GM23338 (cell line): ENCODE measurements at regions not wholly inside any gene's neighbourhood (a gene's known extent, or its start where the extent isn't known, plus 50 kb on each side); places are given as distances from the start of the nearest gene placed in this dataset.

Experiments used
- ATAC-seq: fragments of 200-7000 bp; cut with Tn5 transposase; 3 replicates; pipeline ENCODE4 v1.9.1; 2020
- DNase-seq: peaks from one replicate; pipeline ENCODE4 v3.0.0-alpha.2; 2015; ENCODE audit warnings: low spot score
- H2AFZ ChIP-seq: fragments of 200-600 bp; sonication (generic); 2 replicates; pipeline ENCODE4 v1.8.0; 2016; ENCODE audit warnings: antibody characterized with exemption, mild to moderate bottlenecking, moderate library complexity
- H3F3A ChIP-seq: fragments of 200-600 bp; sonication (generic); replicated peaks from 2 replicates; pipeline ENCODE4 v1.8.0; 2017; ENCODE audit warnings: antibody characterized with exemption, mixed run types, low read depth
- H3K27ac ChIP-seq: fragments of 200-600 bp; sonication (generic); 2 replicates; pipeline ENCODE4 v1.6.1; 2016; ENCODE audit warnings: low read depth
- H3K27me3 ChIP-seq: fragments of 200-600 bp; sonication (generic); 2 replicates; pipeline ENCODE4 v1.8.0; 2016; ENCODE audit warnings: mild to moderate bottlenecking, mixed run types, moderate library complexity; ENCODE audit not compliant: insufficient read depth
- H3K36me3 ChIP-seq: fragments of 200-600 bp; sonication (generic); 2 replicates; pipeline ENCODE4 v1.8.0; 2016; ENCODE audit warnings: mild to moderate bottlenecking; ENCODE audit not compliant: insufficient read depth
- H3K4me1 ChIP-seq: fragments of 200-600 bp; sonication (generic); 2 replicates; pipeline ENCODE4 v1.8.0; 2016; ENCODE audit warnings: mild to moderate bottlenecking, moderate library complexity; ENCODE audit not compliant: insufficient read depth
- H3K4me2 ChIP-seq: fragments of 200-600 bp; sonication (generic); 2 replicates; pipeline ENCODE4 v1.7.1; 2017; ENCODE audit warnings: mixed run types
- H3K4me3 ChIP-seq: fragments of 200-600 bp; sonication (generic); 2 replicates; pipeline ENCODE4 v1.6.1; 2016; ENCODE audit warnings: mixed run types
- H3K79me2 ChIP-seq: fragments of 200-600 bp; sonication (generic); replicated peaks from 2 replicates; pipeline ENCODE4 v1.8.0; 2017; ENCODE audit warnings: mild to moderate bottlenecking; ENCODE audit not compliant: insufficient read depth
- H3K9me2 ChIP-seq: fragments of 200-600 bp; sonication (generic); 2 replicates; pipeline ENCODE4 v1.8.0; 2017; ENCODE audit not compliant: insufficient read depth
- H4K20me1 ChIP-seq: fragments of 200-600 bp; sonication (generic); replicated peaks from 2 replicates; pipeline ENCODE4 v1.8.0; 2017; ENCODE audit warnings: mild to moderate bottlenecking; ENCODE audit not compliant: insufficient read depth
- H3K27ac Mint-ChIP-seq: 2 replicates; pipeline ENCODE4 v1.8.0; 2020; ENCODE audit warnings: inconsistent platforms, mild to moderate bottlenecking, moderate library complexity, mixed read lengths
- H3K27me3 Mint-ChIP-seq: 3 replicates; pipeline ENCODE4 v1.8.0; 2022; ENCODE audit warnings: low read depth, mild to moderate bottlenecking, moderate library complexity, mixed read lengths, inconsistent platforms; ENCODE audit not compliant: insufficient read depth, poor library complexity
- H3K36me3 Mint-ChIP-seq: 3 replicates; pipeline ENCODE4 v1.8.0; 2021; ENCODE audit warnings: low read depth, mild to moderate bottlenecking, inconsistent platforms, moderate library complexity, mixed read lengths
- H3K4me1 Mint-ChIP-seq: 3 replicates; pipeline ENCODE4 v1.8.0; 2020; ENCODE audit warnings: mild to moderate bottlenecking, inconsistent platforms, mixed read lengths
- H3K4me3 Mint-ChIP-seq: 3 replicates; pipeline ENCODE4 v1.8.0; 2021; ENCODE audit warnings: moderate library complexity, mild to moderate bottlenecking, inconsistent platforms, mixed read lengths
- H3K9me3 Mint-ChIP-seq: 3 replicates; pipeline ENCODE4 v1.8.0; 2020; ENCODE audit warnings: moderate library complexity, mild to moderate bottlenecking, inconsistent platforms, mixed read lengths
- CREB1 ChIP-seq: fragments of 250-450 bp; sonication (Bioruptor Pico); IDR thresholded peaks from 2 replicates; pipeline ENCODE4 v1.5.0; 2020; ENCODE audit warnings: low read depth, mild to moderate bottlenecking, moderate library complexity
- CTCF ChIP-seq, 2 experiments: fragments of 200-600 bp in 1 of 2; sonication (generic) in 1 of 2; conservative IDR thresholded peaks; 2 replicates each; pipeline versions ENCODE4 v1.5.1 to v1.6.1; 2016 to 2017; ENCODE audit warnings: antibody characterized with exemption in 2 of 2, low read depth in 2 of 2, mild to moderate bottlenecking in 2 of 2, moderate library complexity in 1 of 2
- JUNB ChIP-seq: IDR thresholded peaks from one replicate; pipeline ENCODE4 v1.6.1; 2016; ENCODE audit warnings: antibody characterized with exemption; ENCODE audit not compliant: unreplicated experiment
- POLR2AphosphoS5 ChIP-seq: IDR thresholded peaks from 2 replicates; pipeline ENCODE4 v1.6.1; 2016; ENCODE audit warnings: antibody characterized with exemption, low read depth
- REST ChIP-seq: IDR thresholded peaks from one replicate; pipeline ENCODE4 v1.6.1; 2018; ENCODE audit warnings: antibody characterized with exemption; ENCODE audit not compliant: unreplicated experiment
- ZNF114 ChIP-seq: fragments of 250-450 bp; sonication (Bioruptor Pico); IDR thresholded peaks from 2 replicates; pipeline ENCODE4 v1.5.0; 2020; ENCODE audit warnings: mild to moderate bottlenecking, moderate library complexity
- ZNF462 ChIP-seq: fragments of 250-450 bp; sonication (Bioruptor Pico); IDR thresholded peaks from 2 replicates; pipeline ENCODE4 v1.5.0; 2020; ENCODE audit warnings: mild to moderate bottlenecking, moderate library complexity

GRCh38 chr1:232476538-232476950 lies 153.4 kb downstream of the SIPA1L2 start (continued):
- TF ChIP-seq ZNF462 (CRISPR knock-in tag) (no peak), JUNB (no peak), POLR2AphosphoS5 (no peak)

GRCh38 chr1:232474826-232475225 lies 155.1 kb downstream of the SIPA1L2 start:
- H3K27ac Mint-ChIP-seq, result no peak overlapping the region
- DNase-seq (no peak), ATAC-seq (no peak)
- no peak overlapping the region for H3K4me3 ChIP-seq
- H3K27me3 ChIP-seq, result peaks cover 8% of the 10 kb centered on the region; the same call in 1 of the 2 replicates
- no peak overlapping the region for H3K27ac ChIP-seq
- no peaks in the 10 kb centered on the region for H3K9me2 ChIP-seq
- no peaks in the 10 kb centered on the region for H3K36me3 Mint-ChIP-seq
- H3K4me2 ChIP-seq, result no peak overlapping the region
- no peak overlapping the region for H2AFZ ChIP-seq
- no peaks in the 10 kb centered on the region for H3K36me3 ChIP-seq
- H3F3A ChIP-seq, result no peaks in the 10 kb centered on the region
- no peaks in the 10 kb centered on the region for H3K27me3 Mint-ChIP-seq
- H3K4me3 Mint-ChIP-seq, result no peak overlapping the region
- peaks cover 40% of the 10 kb centered on the region for H3K4me1 Mint-ChIP-seq
- no peaks in the 10 kb centered on the region for H3K79me2 ChIP-seq
- no peaks in the 10 kb centered on the region for H4K20me1 ChIP-seq
- peaks cover 30% of the 10 kb centered on the region for H3K4me1 ChIP-seq
- H3K9me3 Mint-ChIP-seq, result no peaks in the 10 kb centered on the region
- no peak for TF ChIP-seq POLR2AphosphoS5
- TF ChIP-seq REST, result no peak
- TF ChIP-seq CREB1 (CRISPR knock-in tag), result no peak
- TF ChIP-seq JUNB, result no peak
- no peak for TF ChIP-seq CTCF (conservative IDR thresholded peaks at IDR 0.05; ENCODE audit: low read depth in 2 of 2)
- TF ChIP-seq ZNF114 (CRISPR knock-in tag), result no peak
